ENCODE measurements at regions not wholly inside any gene's neighbourhood (a gene's known extent, or its start where the extent isn't known, plus 50 kb on each side); places are given as distances from the start of the nearest gene placed in this dataset.

GRCh38 chr6:82750556-82750955, 315.1 kb downstream of the UBE3D start:
- ChIA-PET POLR2A (no interaction called here), CTCF (no interaction called here)
- DNase-seq (ENCODE audit: low read depth in 1 of 2, low spot score in 1 of 2) (no peak), ATAC-seq (no peak), FAIRE-seq (no peak)
- no peak overlapping the region for H3K4me2 ChIP-seq
- TF ChIP-seq ZFP36 (IDR thresholded peaks at IDR 0.05; ENCODE audit: borderline replicate concordance, partially characterized antibody), result no peak
- TF ChIP-seq NFE2L2 (conservative IDR thresholded peaks at IDR 0.05; ENCODE audit: low read length), result no peak
- no peak for TF ChIP-seq TP53 (CRISPR knock-in tag; IDR thresholded peaks at IDR 0.05)
- H3K9me3 ChIP-seq, result no peaks in the 10 kb centered on the region
- H3K4me3 ChIP-seq, result no peak overlapping the region
- H3K4me1 ChIP-seq, result no peaks in the 10 kb centered on the region
- no peak overlapping the region for H3K27ac ChIP-seq
- WGBS (ENCODE audit: missing lambda C conversion rate), result 33% methylated on average over 4 of the region's 4 CpGs

GRCh38 chr6:82751718-82752117, 313.9 kb downstream of the UBE3D start:
- FAIRE-seq (no peak), DNase-seq (ENCODE audit: low read depth in 1 of 2, low spot score in 1 of 2) (no peak), ATAC-seq (no peak)
- POLR2A ChIA-PET, result no interaction called here
- CTCF ChIA-PET, result no interaction called here
- H3K4me2 ChIP-seq, result no peak overlapping the region
- H3K4me1 ChIP-seq, result no peaks in the 10 kb centered on the region
- no peaks in the 10 kb centered on the region for H3K9me3 ChIP-seq
- TF ChIP-seq ELK1 (IDR thresholded peaks at IDR 0.05; ENCODE audit: low read depth, low read length) (no peak), CBX2 (IDR thresholded peaks at IDR 0.05; ENCODE audit: borderline replicate concordance, low read depth) (no peak), RFX5 (IDR thresholded peaks at IDR 0.05) (no peak), CEBPB (IDR thresholded peaks at IDR 0.05) (no peak), HDAC2 (IDR thresholded peaks at IDR 0.05) (no peak), ZSCAN20 (CRISPR knock-in tag; IDR thresholded peaks at IDR 0.05) (no peak), EP300 (IDR thresholded peaks at IDR 0.05) (no peak), ZC3H11A (IDR thresholded peaks at IDR 0.05) (no peak), POLR2A (IDR thresholded peaks at IDR 0.05; ENCODE audit: low read length) (no peak), REST (IDR thresholded peaks at IDR 0.05) (no peak), SREBF2 (IDR thresholded peaks at IDR 0.05) (no peak)
- no peak overlapping the region for H3K4me3 ChIP-seq
- H3K27ac ChIP-seq, result no peak overlapping the region

GRCh38 chr6:82761674-82762345, 303.8 kb downstream of the UBE3D start:
- Histone ChIP-seq H3K9me3 (no peaks in the 10 kb centered on the region), H3K4me1 (no peaks in the 10 kb centered on the region), H3K4me3 (no peak overlapping the region), H3K4me2 (no peak overlapping the region), H3K27ac (no peak overlapping the region)
- TF ChIP-seq RARB (CRISPR knock-in tag; IDR thresholded peaks at IDR 0.05) (no peak), JUN (IDR thresholded peaks at IDR 0.05) (no peak), KDM1A (IDR thresholded peaks at IDR 0.05; ENCODE audit: low read depth) (no peak), TP53 (CRISPR knock-in tag; IDR thresholded peaks at IDR 0.05) (no peak), FOSB (CRISPR knock-in tag; IDR thresholded peaks at IDR 0.05) (no peak), HOXA7 (CRISPR knock-in tag; IDR thresholded peaks at IDR 0.05) (no peak), SMC3 (IDR thresholded peaks at IDR 0.05) (no peak), TFCP2L1 (CRISPR knock-in tag; IDR thresholded peaks at IDR 0.05) (no peak), HDAC2 (IDR thresholded peaks at IDR 0.05) (no peak), BCL3 (IDR thresholded peaks at IDR 0.05) (no peak), SREBF2 (IDR thresholded peaks at IDR 0.05) (no peak), ELK1 (IDR thresholded peaks at IDR 0.05; ENCODE audit: low read depth, low read length) (no peak), NPAS2 (CRISPR knock-in tag; IDR thresholded peaks at IDR 0.05; ENCODE audit: borderline replicate concordance) (no peak), ZSCAN20 (CRISPR knock-in tag; IDR thresholded peaks at IDR 0.05) (no peak), RNF2 (IDR thresholded peaks at IDR 0.05; ENCODE audit: borderline replicate concordance, low read depth) (no peak), ESRRA (IDR thresholded peaks at IDR 0.05; ENCODE audit: borderline replicate concordance, low read length) (no peak), JUNB (IDR thresholded peaks at IDR 0.05) (no peak), KDM5A (IDR thresholded peaks at IDR 0.05) (no peak)
- DNase-seq (ENCODE audit: low read depth in 1 of 2, low spot score in 1 of 2) (no peak), ATAC-seq (no peak), FAIRE-seq (no peak)
- 56% methylated on average over 2 of the region's 2 CpGs for WGBS (ENCODE audit: missing lambda C conversion rate)
- CTCF ChIA-PET, result no interaction called here
- POLR2A ChIA-PET, result no interaction called here
